ENCODE measurements at regions not wholly inside any gene's neighbourhood (a gene's known extent, or its start where the extent isn't known, plus 50 kb on each side); places are given as distances from the start of the nearest gene placed in this dataset.
"Not testable (repeated sequence)": the region's sequence is repeated elsewhere in the genome, so short reads cannot be mapped to it uniquely, and the experiment has no call there.

GRCh38 chr1:22336696-22337545 is 114.7 kb upstream of the ZBTB40 start:
- not testable (repeated sequence) for DNase-seq

- DNase-seq, result no peak
Observed at GRCh38 chr1:22338071-22338765, 113.4 kb upstream of the ZBTB40 start.

GRCh38 chr1:22339237-22339636 is 112.4 kb upstream of the ZBTB40 start:
- no peak for DNase-seq

GRCh38 chr1:22340066-22340465 is 111.6 kb upstream of the ZBTB40 start:
- no peak for DNase-seq

- DNase-seq, result no peak
Observed at GRCh38 chr1:22340873-22341272, 110.8 kb upstream of the ZBTB40 start.

DNA sequence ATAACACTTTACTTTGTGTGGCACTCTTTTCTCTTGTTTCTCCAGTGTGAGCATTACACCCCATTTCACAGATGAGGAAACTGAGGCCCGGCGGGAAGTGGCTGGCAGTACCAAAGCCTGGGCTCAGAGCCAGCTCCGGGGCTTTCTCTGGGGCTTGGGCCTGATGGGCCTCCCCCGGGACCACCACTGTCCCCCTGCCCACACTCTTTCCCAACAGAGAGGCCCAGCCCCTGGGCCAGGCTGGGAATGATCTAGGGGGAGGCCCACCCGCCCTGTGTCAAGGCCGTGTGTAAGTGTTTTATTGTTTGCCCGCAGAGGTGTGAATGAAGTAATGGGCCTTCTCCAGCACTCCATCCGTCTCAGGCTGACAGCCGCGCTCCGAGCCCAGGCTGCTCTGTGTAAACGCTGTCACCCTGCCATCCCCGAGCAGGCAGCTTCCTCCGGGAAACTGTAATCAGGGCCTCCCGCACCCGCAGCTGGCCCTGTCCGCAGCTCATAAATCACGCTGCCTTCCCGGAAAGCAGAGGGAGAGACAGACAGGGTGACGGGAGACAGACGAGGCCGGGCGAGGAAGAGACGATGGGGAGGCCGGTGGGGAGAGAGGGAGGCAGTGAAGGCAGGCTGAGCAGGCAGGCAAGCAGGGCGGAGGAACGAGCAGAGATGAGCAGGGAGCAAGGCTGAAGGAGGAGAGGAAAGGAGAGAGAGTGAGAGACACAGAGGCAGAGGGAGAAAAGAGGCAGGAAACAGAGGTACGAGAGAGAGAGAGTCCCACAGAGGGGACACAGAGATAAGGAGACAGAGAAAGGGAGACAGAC is 109.7 kb upstream of the ZBTB40 start:
- no peak for DNase-seq

DNA sequence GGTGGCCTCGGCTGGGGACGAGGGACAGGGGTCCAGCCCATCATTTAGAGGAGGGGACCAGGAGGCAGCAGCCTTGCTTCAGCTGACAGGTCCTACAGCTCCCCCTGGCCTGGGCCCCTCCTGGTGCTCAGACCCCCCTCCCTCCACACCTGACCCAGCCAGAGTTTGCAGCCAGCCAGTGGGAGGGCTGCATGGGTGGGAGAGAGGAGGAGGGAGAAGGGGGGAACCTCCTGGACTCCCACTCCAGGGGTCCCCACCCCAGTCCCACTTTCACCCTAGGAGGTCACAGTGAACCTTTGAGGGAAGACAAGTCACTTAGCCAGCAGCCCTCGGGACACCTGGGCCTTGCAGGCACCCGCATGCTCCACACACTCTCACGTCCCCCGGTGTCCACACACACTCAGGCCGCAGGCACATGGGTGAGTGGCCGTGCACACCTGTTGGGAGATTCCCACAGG is 108.9 kb upstream of the ZBTB40 start:
- DNase-seq, result no peak

DNA sequence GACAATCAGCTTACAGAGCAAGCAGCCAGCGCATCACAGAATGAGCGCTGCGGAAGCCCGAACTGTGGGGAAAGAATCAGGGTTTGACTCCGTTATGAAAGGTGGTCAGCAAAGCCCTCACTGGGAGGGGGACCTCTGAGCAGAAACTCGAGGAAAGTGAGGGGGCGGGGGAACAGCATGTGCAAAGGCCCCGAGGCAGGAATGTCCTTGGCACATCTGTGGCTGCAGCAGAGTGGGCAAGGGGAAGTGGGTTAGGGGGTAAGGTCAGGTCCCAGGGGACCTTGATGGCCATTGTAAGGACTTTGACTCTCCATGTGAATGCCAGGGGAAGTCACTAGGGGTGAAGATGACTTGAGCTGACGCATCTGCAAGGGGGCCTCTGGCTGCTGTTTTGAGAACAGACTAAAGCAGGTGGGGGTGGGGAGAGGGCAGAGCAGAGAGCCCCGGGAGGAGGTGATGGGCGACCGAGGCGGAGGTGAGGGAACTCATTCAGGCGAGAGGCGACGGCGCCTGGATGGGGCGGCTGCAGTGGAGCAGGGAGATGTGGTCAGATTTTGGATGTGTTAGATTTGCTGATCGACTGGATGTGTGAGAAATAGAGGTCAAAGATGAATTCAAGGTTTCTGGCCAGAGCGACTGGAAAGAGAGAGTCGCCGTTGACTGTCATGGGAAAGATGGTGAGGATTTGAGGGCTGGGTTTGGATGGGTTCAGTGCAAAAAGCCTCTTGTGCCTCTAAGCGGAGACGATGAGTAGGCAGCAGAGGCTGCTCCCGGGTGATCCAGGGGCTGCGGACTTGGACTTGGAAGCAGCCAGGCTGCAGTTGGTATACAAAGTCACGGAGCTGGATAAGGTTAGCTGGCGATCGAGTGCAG is 108.0 kb upstream of the ZBTB40 start:
- no peak for DNase-seq

DNA sequence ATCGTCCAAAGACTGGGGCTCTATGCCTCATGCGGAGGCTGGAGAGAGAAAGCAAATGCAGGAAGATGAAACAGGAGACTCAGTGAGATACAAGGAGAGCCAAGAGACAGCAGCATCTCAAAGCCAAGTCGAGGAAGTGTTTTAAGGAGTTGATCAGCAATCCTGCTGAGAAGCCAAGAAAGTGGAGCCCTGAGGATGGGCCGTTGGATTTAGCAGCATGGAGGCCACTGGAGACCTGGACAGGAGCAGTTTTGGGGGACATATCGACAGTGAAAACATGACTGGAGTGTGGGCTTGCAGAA is 107.4 kb upstream of the ZBTB40 start:
- DNase-seq, result no peak

DNA sequence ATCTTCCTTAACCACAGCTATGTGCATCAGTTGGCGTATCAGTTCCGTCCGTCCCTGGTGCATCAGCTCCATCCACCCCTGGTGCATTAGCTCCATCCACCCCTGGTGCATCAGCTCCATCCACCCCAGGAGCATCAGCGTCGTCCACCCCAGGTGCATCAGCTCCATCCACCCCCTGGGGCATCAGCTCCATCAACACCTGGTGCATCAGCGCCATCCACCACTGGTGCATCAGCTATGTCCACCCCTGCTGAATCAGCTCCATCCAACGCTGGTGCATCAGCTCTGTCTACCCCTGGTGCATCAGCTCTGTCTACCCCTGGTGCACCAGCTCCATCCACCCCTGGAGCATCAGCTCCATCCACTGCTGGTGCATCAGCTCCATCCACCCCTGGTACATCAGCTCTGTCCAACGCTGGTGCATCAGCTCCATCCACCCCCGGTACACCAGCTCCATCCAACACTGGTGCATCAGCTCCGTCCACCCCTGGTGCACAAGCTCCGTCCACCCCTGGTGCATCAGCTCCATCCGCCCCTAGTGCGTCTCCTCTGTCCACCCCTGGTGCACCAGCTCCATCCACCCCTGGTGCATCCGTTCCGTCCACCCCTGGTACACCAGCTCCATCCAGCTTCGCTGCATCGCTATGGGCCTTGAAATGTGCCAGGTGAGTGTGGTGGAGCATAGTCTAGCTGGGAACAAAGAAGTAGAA is 106.6 kb upstream of the ZBTB40 start:
- DNase-seq, result no peak

DNA sequence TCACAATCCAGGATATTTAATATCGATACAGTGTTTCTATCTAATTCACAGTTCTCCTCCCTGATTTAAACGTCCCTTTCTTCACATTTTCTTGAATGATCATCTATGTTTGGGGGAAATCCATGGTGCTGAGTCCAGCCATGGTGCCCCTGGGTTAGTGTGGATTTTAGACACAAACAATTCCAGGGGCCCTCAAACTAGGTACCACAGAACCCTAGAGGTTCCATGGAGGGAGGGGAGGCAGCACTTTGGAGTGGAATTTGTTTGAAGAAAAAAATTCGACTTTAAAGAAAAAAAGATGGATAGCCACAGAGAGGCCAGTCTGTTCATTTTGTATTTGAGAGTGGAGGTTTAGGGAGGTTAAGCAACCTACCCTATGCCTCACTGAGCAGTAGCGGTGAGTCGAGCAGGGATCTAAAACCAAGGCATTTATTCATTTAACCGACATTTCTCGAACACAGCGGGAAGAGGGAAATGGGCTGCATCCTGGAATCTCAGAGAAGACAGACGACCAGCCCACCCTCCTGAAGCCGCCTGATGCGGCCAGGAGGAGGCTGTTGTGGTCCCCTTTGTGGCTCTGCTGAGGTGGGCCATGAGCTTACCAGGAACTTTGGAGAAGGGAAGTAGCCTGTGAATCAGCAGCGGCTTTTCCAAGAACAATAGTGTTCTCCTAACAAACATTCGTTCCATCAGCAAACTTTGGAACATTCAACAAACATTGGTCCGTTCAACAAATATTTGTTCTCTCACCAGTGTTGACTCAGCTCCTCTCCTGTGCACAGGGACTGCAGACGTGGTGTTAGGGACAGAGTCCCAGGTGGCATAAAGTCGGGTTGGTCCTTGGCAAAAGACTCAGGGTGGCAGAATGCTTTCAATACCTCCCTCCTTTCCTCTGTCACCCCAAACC is 103.5 kb upstream of the ZBTB40 start:
- DNase-seq, result no peak

GRCh38 chr1:22349362-22350043 is 102.1 kb upstream of the ZBTB40 start:
- DNase-seq, result no peak

DNA sequence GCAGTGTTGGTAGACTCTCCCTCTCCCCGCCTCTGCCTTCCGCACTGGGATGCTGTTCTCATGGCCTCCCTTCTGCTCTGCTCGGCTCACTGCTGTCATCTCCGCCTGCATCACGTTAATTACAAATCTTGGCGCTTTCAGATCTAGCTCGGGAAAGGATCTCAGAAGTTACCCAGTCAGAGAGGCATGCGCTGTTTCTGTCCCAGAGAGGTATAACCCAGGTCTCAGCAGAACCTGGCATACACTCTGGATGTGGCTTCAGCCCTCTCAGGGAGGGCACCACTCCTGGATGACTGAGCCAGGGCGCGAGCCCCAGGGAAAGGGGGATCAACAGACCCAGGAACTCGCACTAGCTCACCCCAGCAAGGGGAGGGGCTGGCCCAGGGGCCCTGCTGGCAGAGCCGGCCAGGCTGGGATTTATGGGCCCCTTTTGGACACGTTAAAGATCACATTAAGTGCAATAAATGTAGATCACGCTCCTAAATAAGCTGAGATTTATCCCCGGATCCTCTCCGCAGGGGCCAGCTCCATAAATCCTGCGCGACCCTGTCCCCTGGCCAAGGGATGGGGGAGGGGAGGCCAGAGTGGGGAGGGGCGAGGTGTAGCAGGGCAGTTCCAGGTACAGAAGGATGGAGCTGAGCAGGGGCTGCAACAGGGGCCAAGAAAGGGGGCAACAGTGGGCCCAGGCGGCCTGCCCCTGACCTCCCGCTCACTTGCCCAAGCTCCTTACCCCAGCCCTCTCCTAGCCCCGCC is 101.3 kb upstream of the ZBTB40 start:
- DNase-seq, result no peak

DNA sequence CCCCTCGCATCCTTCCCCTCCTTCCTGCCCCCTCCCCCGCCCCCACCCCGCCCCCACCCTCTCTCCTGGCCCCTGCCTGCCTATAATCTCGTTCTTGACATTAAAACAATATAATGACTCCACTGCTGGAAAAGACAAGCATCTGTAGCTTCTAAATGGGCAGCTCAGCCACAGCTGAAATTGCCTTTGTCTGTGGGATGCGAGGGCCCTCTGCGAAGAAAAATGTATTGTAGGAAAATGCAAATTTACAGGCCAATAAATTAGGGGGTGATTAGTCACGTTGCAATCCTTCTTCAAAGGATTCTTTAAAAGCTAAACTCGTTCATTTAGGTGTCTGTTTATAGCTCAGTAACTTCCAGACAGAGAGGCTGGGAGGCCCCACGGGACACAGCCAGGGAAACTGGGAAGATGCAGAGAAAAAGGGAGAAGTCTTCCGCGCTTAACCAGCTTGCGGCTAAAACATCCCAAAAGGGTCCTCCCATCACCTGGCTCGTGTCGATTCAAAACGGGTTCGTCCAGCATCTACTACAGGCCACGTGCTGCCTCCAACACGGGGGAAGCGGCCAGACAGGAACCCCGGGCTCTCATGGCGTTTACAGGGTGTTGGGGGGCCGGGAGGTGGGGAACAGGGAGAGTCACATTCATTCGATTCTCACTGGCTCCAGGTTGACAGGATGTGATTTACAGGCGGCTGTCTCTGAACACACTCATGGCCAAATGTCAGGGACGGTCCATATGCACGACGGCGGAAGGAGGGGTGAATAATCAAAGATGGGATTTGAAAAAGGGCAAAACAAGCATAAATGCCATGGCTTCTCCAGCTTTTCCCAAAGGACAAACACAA is 100.5 kb upstream of the ZBTB40 start:
- DNase-seq, result no peak

DNA sequence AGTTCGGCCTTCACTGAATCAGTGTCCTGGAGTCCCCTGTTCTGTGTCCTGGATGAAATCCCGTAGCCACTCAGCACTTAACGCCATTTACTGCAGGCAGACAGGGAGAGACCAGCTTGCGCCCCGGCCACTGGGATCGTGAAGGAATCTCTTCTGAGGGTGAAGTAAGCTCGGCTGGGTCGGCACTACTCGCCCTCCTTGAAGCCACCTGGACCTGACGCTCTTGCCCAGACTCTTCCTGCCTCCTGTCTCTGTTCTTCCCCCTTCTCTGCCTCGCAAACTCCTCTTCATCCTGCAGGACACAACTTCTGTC is 99.9 kb upstream of the ZBTB40 start:
- DNase-seq, result no peak

GRCh38 chr1:22352355-22352754 is 99.3 kb upstream of the ZBTB40 start:
- no peak for DNase-seq

DNA sequence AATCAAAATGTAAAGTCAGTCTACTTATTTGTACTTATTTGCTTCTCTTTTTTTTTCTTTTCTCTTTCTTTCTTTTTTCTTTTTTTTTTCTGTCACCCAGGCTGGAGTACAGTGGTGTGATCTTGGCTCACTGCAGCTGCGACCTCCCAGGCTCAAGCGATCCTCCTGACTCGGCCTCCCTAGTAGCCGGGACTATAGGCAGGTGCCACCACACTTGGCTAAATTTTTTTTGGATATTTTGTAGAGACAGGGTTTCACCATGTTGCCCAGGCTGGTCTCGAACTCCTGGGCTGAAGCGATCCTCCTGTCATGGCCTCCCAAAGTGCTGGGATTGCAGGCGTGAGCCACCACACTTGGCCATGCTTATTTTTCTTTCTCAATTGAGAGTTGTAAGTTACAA is 98.8 kb upstream of the ZBTB40 start:
- DNase-seq, result no peak

- DNase-seq, result no peak
Observed at GRCh38 chr1:22359427-22359826, 92.2 kb upstream of the ZBTB40 start.

Measured in activated CD8-positive, alpha-beta memory T cell treated with anti-CD3 and anti-CD28 coated beads, Interleukin-2, amount 50 U/mL, for 48 hours (primary cell).